ENCODE measurements at regions not wholly inside any gene's neighbourhood (a gene's known extent, or its start where the extent isn't known, plus 50 kb on each side); places are given as distances from the start of the nearest gene placed in this dataset.

DNA sequence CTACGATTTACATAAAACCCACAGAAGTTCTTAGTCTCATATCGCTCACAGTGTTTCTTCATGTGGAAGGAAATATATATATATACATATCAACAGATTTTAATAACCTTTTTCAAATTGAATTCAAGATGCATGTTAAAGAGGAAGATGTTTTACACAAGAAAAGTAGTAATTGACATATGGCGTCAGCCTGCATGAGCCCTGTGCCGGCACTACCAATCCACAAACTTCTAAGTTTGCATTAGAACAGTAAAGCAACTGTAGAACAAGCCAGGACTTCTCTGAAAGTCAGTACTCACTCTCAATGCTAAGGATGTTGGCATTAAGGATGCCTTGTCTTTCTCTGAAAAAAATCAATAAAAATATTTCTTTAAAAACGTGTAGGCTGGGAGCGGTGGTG lies 441.3 kb upstream of the SMIM31 start:
- TF ChIP-seq EZH2 (IDR thresholded peaks at IDR 0.05; ENCODE audit: insufficient read depth, poor library complexity, severe bottlenecking) (no peak), EZH2phosphoT487 (IDR thresholded peaks at IDR 0.05; ENCODE audit: insufficient read depth, low read depth) (no peak)

Measured in GM23248 (cell line).